GM19351 (cell line): ENCODE measurements at regions not wholly inside any gene's neighbourhood (a gene's known extent, or its start where the extent isn't known, plus 50 kb on each side); places are given as distances from the start of the nearest gene placed in this dataset.
"Not testable (repeated sequence)": the region's sequence is repeated elsewhere in the genome, so short reads cannot be mapped to it uniquely, and the experiment has no call there.

Experiments
- ATAC-seq: cut with Tn5 transposase; IDR thresholded peaks from one replicate; pipeline ENCODE4 v1.9.1; 2021; ENCODE audit warnings: mild to moderate bottlenecking, moderate library complexity; ENCODE audit not compliant: unreplicated experiment

GRCh38 chr3:67064105-67064504 lies 66.0 kb downstream of the KBTBD8 start:
- ATAC-seq, result no peak

DNA sequence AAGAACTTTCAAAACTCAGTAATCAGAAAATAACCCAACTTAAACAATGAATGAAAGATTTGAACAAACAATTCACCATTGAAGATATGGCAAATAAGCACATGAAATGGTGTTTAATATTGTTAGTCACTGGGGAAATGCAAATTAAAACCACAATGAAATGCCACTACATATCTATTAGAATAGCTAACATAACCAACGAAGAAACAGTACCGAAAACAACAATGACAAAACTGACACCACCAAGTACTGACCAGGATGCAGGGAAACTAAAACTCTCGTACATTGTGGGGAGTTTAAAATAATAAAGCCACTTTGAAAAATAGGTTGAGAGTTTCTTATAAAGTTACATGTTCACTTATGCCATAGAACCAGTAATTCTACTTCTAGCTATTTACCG lies 69.1 kb downstream of the KBTBD8 start:
- ATAC-seq, result peak; percentile 96

GRCh38 chr3:67072640-67073039 lies 74.5 kb downstream of the KBTBD8 start:
- ATAC-seq, result not testable (repeated sequence)

DNA sequence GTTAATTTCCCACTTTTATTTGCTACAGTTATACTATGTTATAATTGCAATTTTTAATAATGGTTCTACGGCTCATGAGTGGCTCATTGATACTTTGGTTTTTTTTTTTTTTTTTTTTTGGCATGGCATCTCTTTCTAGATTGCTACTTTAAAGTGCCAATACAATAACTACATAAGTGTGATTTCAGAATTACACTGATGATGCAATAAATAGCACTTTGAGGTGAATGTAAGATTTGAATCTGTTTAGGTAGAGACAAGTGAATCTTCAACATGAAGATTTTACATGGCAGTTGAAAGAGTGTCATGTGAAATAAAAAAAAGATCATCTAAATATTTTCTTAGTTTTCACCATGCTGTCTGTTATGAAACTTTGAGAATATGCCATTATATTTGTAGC lies 75.7 kb downstream of the KBTBD8 start:
- ATAC-seq, result no peak

DNA sequence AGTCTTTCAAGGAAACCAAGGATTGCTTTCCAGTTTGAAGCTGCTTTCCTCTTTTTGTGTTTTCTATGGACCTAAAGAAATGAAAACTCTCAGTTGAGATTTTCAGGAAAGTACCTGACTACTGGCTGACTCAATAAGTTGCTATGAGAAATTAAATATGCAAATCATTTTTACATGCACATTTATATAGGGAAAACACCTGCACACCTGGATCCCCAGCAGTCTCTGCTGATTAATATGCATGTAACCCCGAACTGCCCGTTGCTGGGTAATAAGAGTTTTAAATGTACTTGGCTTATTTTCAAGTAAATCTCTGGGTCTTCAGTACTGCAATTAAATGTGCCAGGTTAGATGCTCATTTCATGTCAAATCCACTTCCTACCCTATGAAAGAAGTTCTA lies 77.2 kb downstream of the KBTBD8 start:
- ATAC-seq, result peak; percentile 58

- no peak for ATAC-seq
Observed at GRCh38 chr3:67076607-67077006, 78.5 kb downstream of the KBTBD8 start.

DNA sequence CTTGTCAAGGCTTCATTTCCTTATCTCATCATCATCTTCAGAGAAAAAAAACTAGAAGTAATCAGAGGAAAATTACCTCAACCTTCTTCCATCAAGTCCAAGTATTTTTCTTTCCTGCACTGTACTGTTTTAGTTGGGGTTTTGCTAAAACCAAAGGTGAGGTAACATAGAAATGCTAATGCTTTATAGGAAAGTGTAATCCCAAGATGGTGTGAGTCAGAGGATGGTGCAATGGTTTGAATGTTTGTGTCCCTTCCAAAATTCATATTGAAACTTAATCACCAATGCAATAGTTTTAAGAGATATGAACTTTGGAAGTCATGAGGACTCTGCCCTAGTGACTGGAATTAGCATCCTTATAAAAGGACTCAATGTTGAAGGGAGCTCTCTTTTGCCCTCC lies 79.5 kb downstream of the KBTBD8 start:
- no peak for ATAC-seq

DNA sequence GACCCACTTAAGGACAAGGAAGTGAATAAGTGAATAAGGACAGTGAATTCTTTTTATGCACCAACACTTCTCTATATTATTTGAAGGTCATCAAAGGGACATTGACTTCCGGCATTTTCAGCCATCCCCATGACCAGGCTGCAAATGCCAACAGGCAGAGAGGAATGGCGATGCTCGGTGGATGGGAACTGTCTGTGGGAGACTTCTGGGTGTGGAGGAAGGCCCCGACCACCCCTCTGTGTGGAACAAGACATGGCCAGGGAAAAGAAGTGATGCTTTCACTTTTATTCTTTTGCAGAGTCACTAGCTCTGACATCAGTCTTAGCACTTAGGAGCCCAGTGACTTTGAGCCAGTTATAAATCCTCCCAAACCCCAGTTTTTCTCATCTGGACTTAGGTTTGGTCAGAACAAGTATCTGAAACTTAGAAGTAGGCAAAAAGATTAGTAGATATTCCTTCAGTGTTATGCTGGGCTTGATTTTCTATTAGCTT lies 84.5 kb downstream of the KBTBD8 start:
- ATAC-seq, result no peak

DNA sequence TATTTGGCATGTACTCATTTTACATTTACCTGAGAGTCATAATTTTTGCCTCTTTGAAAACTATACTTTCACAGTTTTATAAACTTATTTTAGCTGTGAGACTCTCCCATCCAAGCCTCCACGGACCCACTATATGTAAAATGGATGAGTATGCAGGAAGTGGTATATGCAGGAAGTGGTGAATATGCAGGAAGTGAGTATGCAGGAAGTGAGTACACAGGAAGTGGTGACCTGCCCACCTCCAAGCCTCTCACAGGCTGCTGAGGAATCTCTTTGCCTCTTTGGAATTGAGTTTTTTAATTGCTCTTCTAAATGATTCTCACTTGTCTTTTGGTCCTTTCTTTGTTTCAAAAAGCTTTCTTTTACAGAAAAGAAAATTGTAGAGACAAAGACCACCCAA lies 85.2 kb downstream of the KBTBD8 start:
- ATAC-seq, result peak; percentile 85

DNA sequence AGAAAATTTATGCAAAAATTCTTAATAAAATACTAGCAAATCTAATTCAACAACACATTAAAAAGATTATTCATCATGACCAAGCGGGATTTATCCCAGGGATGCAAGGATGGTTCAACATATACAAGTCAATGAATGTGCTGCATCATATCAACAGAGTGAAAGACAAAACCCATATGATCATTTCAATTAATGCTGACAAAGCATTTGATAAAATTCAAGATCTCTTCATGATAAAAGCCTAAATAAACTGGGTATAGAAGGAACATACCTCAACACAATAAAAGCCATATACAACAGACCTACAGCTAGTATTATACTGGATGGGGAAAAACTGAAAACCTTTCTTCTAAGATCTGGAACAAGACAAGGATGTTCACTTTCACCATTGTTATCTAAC lies 89.7 kb downstream of the KBTBD8 start:
- no peak for ATAC-seq

DNA sequence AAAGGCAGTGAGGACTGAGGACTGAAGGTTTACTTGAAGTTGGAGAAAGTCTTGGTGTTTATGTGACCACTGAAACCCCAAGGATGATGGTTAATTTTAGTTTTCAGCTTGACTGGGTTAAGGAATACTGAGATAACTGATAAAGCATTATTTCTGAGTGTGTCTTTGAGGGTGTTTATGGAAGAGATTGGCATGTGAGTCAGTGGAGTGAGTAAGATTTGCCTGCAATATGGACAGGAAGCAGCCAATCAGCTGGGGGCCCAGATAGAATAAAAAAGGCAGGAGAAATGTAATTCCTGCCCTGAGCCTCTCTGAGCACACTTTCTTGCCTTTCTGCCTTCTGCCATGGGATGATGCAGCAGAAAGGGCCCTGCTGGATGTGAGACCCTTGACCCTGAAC lies 92.4 kb downstream of the KBTBD8 start:
- ATAC-seq, result no peak

DNA sequence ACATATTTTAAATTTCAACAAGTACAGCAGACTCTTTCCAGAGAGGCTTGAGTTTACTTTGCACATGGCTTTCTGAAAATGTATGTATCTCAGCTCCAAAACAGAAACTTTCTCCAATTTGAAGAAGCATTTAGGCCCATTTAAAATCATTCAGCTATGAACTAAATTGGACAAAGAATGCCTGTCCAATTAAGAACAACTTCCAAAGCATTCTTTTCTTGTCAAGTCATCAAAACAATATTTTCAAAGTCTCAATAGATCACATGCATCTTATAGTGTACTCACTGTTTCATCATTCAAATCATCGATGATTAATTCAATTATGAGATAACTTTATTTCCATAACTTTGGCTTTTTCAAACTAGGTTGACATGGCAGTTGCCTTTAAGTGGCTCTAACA lies 95.2 kb downstream of the KBTBD8 start:
- no peak for ATAC-seq

GRCh38 chr3:67094167-67094566 lies 96.1 kb downstream of the KBTBD8 start:
- no peak for ATAC-seq

GRCh38 chr3:67094774-67095173 lies 96.7 kb downstream of the KBTBD8 start:
- no peak for ATAC-seq

DNA sequence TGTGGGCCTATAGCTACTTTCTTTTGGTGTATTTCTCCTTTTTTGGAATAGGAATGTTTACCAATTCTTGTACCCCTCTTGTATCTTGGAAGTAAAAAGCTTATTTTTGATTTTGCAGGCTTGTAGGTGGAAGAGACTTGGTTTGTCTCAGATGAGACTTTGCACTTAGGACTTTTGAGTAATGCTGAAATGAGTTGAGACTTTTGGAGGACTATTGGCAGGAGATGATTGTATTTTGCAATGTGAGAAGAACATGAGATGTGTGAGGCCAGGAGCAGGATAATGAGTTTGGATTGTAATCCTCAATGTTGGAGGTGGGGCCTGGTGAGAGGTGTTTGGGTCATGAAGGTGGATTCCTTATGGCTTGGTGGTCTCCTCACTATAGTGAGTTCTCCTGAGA lies 106.3 kb downstream of the KBTBD8 start:
- no peak for ATAC-seq

DNA sequence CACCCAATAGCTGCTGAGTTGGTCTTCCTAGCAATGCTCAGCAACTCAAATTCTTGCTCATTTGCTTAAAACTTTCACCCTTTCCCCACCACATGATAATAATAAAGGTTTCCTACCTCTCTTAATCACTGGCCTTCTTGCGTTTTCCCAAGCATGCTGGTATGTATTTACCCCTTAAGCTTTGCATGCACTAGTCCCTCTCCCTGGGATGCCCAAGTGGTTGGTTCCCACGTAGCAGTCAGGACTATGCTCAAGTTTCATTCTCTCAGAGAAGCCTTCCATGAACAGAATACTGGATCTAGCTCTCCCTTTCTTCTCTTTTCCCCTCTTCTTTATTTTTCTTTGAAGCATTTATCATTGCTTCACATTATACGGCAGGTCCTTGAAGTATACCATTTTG lies 108.8 kb downstream of the KBTBD8 start:
- no peak for ATAC-seq

DNA sequence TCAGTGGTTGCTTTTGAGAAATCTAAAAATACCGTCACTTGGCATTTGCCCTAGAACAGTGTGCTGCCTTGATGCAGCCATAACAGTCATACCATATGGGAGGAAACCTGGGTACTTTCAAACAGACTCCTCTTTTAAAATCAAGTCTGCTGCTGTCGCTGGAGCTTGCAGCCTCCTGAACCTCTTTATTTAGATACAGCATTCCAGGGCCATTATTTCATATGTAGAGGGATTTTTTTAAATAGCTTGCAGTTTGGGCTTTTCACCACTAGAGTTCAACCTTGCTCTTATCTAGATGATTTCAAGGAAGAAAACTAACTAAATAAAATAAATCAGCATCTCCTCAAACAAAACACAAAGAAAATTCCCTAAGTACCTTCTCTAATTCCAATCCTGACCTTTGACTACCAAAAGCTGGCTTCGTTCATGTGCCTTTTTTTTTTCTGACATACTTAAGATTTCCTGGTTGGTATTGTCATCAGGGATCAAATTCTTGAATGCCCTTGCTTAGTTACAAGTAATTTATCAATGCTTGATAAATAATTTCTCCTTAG lies 111.6 kb downstream of the KBTBD8 start:
- no peak for ATAC-seq

DNA sequence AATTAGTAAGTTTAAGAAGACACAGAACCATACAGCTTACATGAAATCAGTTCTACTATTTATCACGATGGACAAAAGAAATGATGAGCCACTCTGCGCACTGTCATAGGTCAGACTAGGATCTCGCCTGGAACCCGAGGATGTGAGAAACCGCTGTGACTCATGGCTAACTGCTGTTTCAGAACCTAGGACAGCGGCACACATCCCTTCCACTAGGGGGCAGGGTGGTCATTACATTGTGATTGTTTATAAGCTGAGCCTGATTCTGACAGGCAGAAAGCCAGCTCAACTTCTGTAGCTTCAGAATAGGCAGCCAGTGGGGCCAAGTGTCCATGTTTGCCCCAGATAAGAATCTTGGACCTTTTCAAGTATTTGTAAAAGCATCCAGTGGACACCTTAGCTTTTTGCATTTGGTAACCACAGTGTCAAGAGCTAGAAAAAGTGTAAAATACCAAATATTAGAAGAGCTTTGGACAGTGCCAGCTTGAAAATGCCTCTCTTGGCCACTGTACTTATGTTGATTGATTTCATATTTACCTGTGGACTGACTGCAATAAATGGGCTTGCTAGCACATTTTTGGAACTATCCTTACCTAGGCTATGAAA lies 115.8 kb downstream of the KBTBD8 start:
- ATAC-seq, result peak; percentile 98

DNA sequence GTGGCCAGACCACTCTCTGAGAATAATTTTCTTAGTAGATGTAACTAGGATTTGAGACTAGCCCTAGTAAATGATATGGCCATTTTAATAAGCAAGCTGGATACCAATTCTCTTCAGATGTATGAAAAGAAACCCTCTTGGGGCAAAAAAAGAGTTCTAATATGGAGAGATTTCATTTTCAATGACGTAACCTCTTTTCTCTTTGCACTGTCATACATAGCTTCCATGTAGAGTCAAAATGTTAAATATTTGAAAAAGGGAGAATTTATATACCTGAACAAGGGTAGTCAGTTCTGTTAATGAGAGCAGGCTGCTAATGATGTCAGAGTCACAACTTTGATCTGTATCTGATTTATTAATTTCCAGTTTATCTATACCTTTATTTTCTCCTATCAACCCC lies 120.0 kb downstream of the KBTBD8 start:
- no peak for ATAC-seq

DNA sequence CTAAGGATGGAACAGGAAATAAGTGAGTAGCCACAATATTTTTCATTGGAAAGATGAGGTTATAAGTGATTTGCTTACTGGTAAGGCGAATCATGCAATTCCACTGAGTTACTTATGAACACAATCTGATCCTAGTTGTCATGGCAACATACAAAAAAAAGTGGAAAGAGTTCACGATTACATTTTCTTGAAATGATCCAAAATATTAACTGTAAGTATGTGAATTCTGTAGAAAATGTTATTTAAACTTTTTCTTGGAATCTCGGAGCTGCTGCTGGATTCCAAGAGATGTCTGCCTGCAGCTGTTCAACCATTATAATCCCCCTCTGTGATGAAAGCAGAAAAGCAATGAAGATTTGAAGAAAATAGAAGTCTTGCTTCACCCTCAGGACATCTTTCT lies 120.5 kb downstream of the KBTBD8 start:
- ATAC-seq, result no peak

DNA sequence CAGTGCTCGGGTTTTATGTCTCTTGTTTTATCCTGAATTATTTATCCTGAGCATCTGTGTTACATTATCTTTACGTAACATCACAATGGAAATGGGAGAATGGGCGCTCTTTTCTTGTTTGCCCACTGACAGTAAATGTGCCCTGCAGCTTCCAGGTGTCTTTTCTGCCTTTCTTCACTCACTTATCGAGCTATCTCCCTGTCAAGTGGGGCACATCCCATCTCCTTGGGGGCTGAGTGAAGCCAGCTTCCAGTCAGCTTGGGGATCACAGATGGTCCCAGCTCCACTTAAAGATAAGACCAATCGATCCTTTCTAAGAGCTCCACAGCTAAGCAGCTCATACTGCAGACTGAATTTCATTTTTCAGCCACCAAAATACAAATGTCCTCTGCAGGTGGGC lies 125.8 kb downstream of the KBTBD8 start:
- ATAC-seq, result no peak

- ATAC-seq, result no peak
Observed at GRCh38 chr3:67127254-67127653, 129.1 kb downstream of the KBTBD8 start.

- no peak for ATAC-seq
Observed at GRCh38 chr3:67142432-67142831, 144.3 kb downstream of the KBTBD8 start.
